OCI-LY7 (cell line): ENCODE measurements at regions not wholly inside any gene's neighbourhood (a gene's known extent, or its start where the extent isn't known, plus 50 kb on each side); places are given as distances from the start of the nearest gene placed in this dataset.

Source experiments
- BruUV-seq: library from RNA; stranded (reverse); fragments of 400-500 nt; replicated peaks from 2 replicates; lab custom pipeline; 2021; lab: Mats Ljungman, UMichigan
- CTCF ChIA-PET: fragments of 300-600 bp; sonication (Branson Sonifier 250); formaldehyde crosslinking; loops from one replicate; lab custom pipeline; 2022; ENCODE audit warnings: antibody characterized with exemption; ENCODE audit not compliant: unreplicated experiment; lab: Charles Lee
- POLR2A ChIA-PET: fragments of 300-600 bp; sonication (Branson Sonifier 250); formaldehyde crosslinking; loops from one replicate; lab custom pipeline; 2022; ENCODE audit warnings: antibody characterized with exemption; lab: Charles Lee
- DNase-seq: peaks from one replicate; pipeline ENCODE4 v3.0.0-alpha.2; 2015; ENCODE audit warnings: low spot score
- H2AFZ ChIP-seq: fragments of 200-600 bp; sonication (generic), shearing (Covaris generic); 2 replicates; pipeline ENCODE4 v1.6.1; 2014; ENCODE audit warnings: mild to moderate bottlenecking, antibody characterized with exemption, low read length, moderate library complexity
- H3K27ac ChIP-seq: fragments of 200-600 bp; sonication (generic); 2 replicates; pipeline ENCODE4 v1.5.1; 2014; ENCODE audit warnings: mixed run types, low read depth, mild to moderate bottlenecking, moderate library complexity, low read length, inconsistent platforms; ENCODE audit not compliant: poor library complexity, severe bottlenecking
- H3K36me3 ChIP-seq: fragments of 200-600 bp; sonication (generic); 2 replicates; pipeline ENCODE4 v1.6.1; 2014; ENCODE audit warnings: mild to moderate bottlenecking, antibody characterized with exemption, low read length, moderate library complexity, mixed read lengths; ENCODE audit not compliant: insufficient read depth
- H3K4me1 ChIP-seq: fragments of 200-600 bp; sonication (generic); 2 replicates; pipeline ENCODE4 v1.5.1; 2014; ENCODE audit warnings: mild to moderate bottlenecking, low read length; ENCODE audit not compliant: insufficient read depth, poor library complexity, severe bottlenecking
- H3K4me2 ChIP-seq: fragments of 200-600 bp; sonication (generic); 2 replicates; pipeline ENCODE4 v1.6.1; 2014; ENCODE audit warnings: mild to moderate bottlenecking, low read length
- H3K4me3 ChIP-seq: fragments of 200-600 bp; sonication (generic); 2 replicates; pipeline ENCODE4 v1.5.1; 2014; ENCODE audit warnings: mild to moderate bottlenecking, low read depth, low read length; ENCODE audit not compliant: poor library complexity, severe bottlenecking
- H3K79me2 ChIP-seq: fragments of 200-600 bp; sonication (generic); 2 replicates; pipeline ENCODE4 v1.6.1; 2016; ENCODE audit warnings: low read depth, mild to moderate bottlenecking, low read length, moderate library complexity, mixed read lengths; ENCODE audit not compliant: insufficient read depth
- H3K9me2 ChIP-seq: fragments of 200-600 bp; sonication (generic); 2 replicates; pipeline ENCODE4 v1.6.1; 2016; ENCODE audit warnings: mild to moderate bottlenecking, low read length, mixed read lengths; ENCODE audit not compliant: insufficient read depth
- H3K9me3 ChIP-seq: fragments of 200-600 bp; sonication (generic); 2 replicates; pipeline ENCODE4 v1.6.1; 2014; ENCODE audit warnings: mild to moderate bottlenecking, mixed run types, low read length, mixed read lengths
- H4K20me1 ChIP-seq: fragments of 200-600 bp; sonication (generic); 2 replicates; pipeline ENCODE4 v1.6.1; 2014; ENCODE audit warnings: mild to moderate bottlenecking, antibody characterized with exemption, low read length, moderate library complexity, mixed read lengths; ENCODE audit not compliant: insufficient read depth
- EZH2phosphoT487 ChIP-seq: fragments of 200-600 bp; sonication (generic); IDR thresholded peaks from 2 replicates; pipeline ENCODE4 v1.6.1; 2018; ENCODE audit warnings: low read depth, borderline replicate concordance, mild to moderate bottlenecking, mixed run types, antibody characterized with exemption, low read length, moderate library complexity, mixed read lengths
- intact Hi-C: fragments of 100-400 bp; cut with micrococcal nuclease; formaldehyde crosslinking; loops from one replicate; pipeline ENCODE4 v1.10.0; 2022; ENCODE audit not compliant: unreplicated experiment
- TF ChIP-seq, protein P1 (sequence below): fragments of 200-600 bp; sonication (generic); conservative IDR thresholded peaks from 2 replicates; pipeline ENCODE4 v1.5.1; 2014; ENCODE audit warnings: mild to moderate bottlenecking, antibody characterized with exemption, low read length, moderate library complexity, mixed read lengths

- TF ChIP-seq EZH2phosphoT487, result no peak
- TF ChIP-seq, protein P1, sequence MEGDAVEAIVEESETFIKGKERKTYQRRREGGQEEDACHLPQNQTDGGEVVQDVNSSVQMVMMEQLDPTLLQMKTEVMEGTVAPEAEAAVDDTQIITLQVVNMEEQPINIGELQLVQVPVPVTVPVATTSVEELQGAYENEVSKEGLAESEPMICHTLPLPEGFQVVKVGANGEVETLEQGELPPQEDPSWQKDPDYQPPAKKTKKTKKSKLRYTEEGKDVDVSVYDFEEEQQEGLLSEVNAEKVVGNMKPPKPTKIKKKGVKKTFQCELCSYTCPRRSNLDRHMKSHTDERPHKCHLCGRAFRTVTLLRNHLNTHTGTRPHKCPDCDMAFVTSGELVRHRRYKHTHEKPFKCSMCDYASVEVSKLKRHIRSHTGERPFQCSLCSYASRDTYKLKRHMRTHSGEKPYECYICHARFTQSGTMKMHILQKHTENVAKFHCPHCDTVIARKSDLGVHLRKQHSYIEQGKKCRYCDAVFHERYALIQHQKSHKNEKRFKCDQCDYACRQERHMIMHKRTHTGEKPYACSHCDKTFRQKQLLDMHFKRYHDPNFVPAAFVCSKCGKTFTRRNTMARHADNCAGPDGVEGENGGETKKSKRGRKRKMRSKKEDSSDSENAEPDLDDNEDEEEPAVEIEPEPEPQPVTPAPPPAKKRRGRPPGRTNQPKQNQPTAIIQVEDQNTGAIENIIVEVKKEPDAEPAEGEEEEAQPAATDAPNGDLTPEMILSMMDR, result no peak
- no peak overlapping the region for H2AFZ ChIP-seq
- no peak overlapping the region for H3K27ac ChIP-seq
- no peak for DNase-seq
- H3K36me3 ChIP-seq, result no peaks in the 10 kb centered on the region
- CTCF ChIA-PET, result no interaction called here
- H3K4me2 ChIP-seq, result no peak overlapping the region
- no peaks in the 10 kb centered on the region for H3K9me3 ChIP-seq
- no peaks in the 10 kb centered on the region for H3K4me1 ChIP-seq
- no peaks in the 10 kb centered on the region for H4K20me1 ChIP-seq
- intact Hi-C loops, result no loop called here
- no peak overlapping the region for H3K4me3 ChIP-seq
- no peaks in the 10 kb centered on the region for H3K9me2 ChIP-seq
- BruUV-seq, result no TSS peak
- POLR2A ChIA-PET, result no interaction called here
- no peaks in the 10 kb centered on the region for H3K79me2 ChIP-seq
Measured at GRCh38 chrX:10798041-10798440, 177.7 kb upstream of the MID1 start.

DNA sequence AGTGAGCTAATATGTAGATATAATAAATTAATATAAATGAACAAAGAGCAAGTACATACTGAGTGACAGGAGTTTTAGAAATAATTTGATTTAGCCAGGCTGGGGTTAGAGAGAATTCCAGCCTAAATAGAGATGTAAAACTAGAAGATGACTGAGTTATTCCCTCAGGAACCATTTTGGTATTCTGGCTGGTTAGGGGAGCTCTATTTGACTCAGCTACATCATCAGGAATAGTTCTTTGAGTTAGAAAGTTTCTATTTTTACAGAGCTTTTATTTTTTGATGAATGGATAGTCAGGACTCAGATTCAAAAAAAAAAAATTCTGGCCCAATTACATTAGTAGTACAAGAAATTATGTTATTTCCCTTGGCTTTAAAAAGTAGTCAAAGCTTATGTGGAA lies 180.4 kb upstream of the MID1 start:
- no peaks in the 10 kb centered on the region for H3K9me3 ChIP-seq
- no peak overlapping the region for H2AFZ ChIP-seq
- intact Hi-C loops, result no loop called here
- no peak overlapping the region for H3K4me3 ChIP-seq
- no peak overlapping the region for H3K4me2 ChIP-seq
- H3K79me2 ChIP-seq, result no peaks in the 10 kb centered on the region
- H3K27ac ChIP-seq, result no peak overlapping the region
- H3K9me2 ChIP-seq, result no peaks in the 10 kb centered on the region
- no peaks in the 10 kb centered on the region for H3K4me1 ChIP-seq
- DNase-seq, result no peak
- CTCF ChIA-PET, result no interaction called here
- H4K20me1 ChIP-seq, result no peaks in the 10 kb centered on the region
- H3K36me3 ChIP-seq, result no peaks in the 10 kb centered on the region
- BruUV-seq, result no TSS peak
- no peak for TF ChIP-seq EZH2phosphoT487
- TF ChIP-seq, protein P1, result no peak
- POLR2A ChIA-PET, result no interaction called here

- no peaks in the 10 kb centered on the region for H3K4me1 ChIP-seq
- no peak overlapping the region for H3K4me2 ChIP-seq
- H3K9me3 ChIP-seq, result no peaks in the 10 kb centered on the region
- intact Hi-C loops, result no loop called here
- H3K79me2 ChIP-seq, result no peaks in the 10 kb centered on the region
- no peaks in the 10 kb centered on the region for H3K9me2 ChIP-seq
- no peak overlapping the region for H2AFZ ChIP-seq
- H3K4me3 ChIP-seq, result no peak overlapping the region
- H3K36me3 ChIP-seq, result no peaks in the 10 kb centered on the region
- no peak overlapping the region for H3K27ac ChIP-seq
- BruUV-seq, result no TSS peak
- no peaks in the 10 kb centered on the region for H4K20me1 ChIP-seq
- no peak for DNase-seq
- POLR2A ChIA-PET, result no interaction called here
- TF ChIP-seq, protein P1, result no peak
- no peak for TF ChIP-seq EZH2phosphoT487
- CTCF ChIA-PET, result no interaction called here
Measured at GRCh38 chrX:10811111-10811510, 190.7 kb upstream of the MID1 start.
